ENCODE measurements at regions not wholly inside any gene's neighbourhood (a gene's known extent, or its start where the extent isn't known, plus 50 kb on each side); places are given as distances from the start of the nearest gene placed in this dataset.

GRCh38 chr2:150609831-150610582, 122.5 kb upstream of the RND3 start:
- no peak for TF ChIP-seq CTCF (IDR thresholded peaks at IDR 0.05; ENCODE audit: low read depth, low read length)
- DNase-seq (ENCODE audit: extremely low read depth, low read depth): peak; percentile 94

- no peak for DNase-seq (ENCODE audit: extremely low read depth, low read depth)
Observed at GRCh38 chr2:150608341-150608740, 120.9 kb upstream of the RND3 start.

GRCh38 chr2:150607390-150607811, 119.9 kb upstream of the RND3 start:
- no peak for TF ChIP-seq CTCF (IDR thresholded peaks at IDR 0.05; ENCODE audit: low read depth, low read length)
- DNase-seq (ENCODE audit: extremely low read depth, low read depth): no peak

More at GRCh38 chr2:150608341-150608740, 120.9 kb upstream of the RND3 start:
- no peak for TF ChIP-seq CTCF (IDR thresholded peaks at IDR 0.05; ENCODE audit: low read depth, low read length)

GRCh38 chr2:150606380-150607060, 119.1 kb upstream of the RND3 start:
- no peak for TF ChIP-seq CTCF (IDR thresholded peaks at IDR 0.05; ENCODE audit: low read depth, low read length)
- no peak for DNase-seq (ENCODE audit: extremely low read depth, low read depth)

- no peak for DNase-seq (ENCODE audit: extremely low read depth, low read depth)
- no peak for TF ChIP-seq CTCF (IDR thresholded peaks at IDR 0.05; ENCODE audit: low read depth, low read length)
Observed at GRCh38 chr2:150605664-150606063, 118.2 kb upstream of the RND3 start.

- no peak for DNase-seq (ENCODE audit: extremely low read depth, low read depth)
- no peak for TF ChIP-seq CTCF (IDR thresholded peaks at IDR 0.05; ENCODE audit: low read depth, low read length)
Observed at GRCh38 chr2:150601280-150602038, 114.0 kb upstream of the RND3 start.

- no peak; the same call in 1 of the 2 replicates for TF ChIP-seq CTCF (IDR thresholded peaks at IDR 0.05; ENCODE audit: low read depth, low read length)
- DNase-seq (ENCODE audit: extremely low read depth, low read depth): no peak
Observed at GRCh38 chr2:150599889-150600288, 112.4 kb upstream of the RND3 start.

Data from AG09319 (cell line).